ENCODE measurements at regions not wholly inside any gene's neighbourhood (a gene's known extent, or its start where the extent isn't known, plus 50 kb on each side); places are given as distances from the start of the nearest gene placed in this dataset.
A peak's percentile ranks its signal among the peaks of the same experiment; 100 is the strongest.
"Not testable (repeated sequence)": the region's sequence is repeated elsewhere in the genome, so short reads cannot be mapped to it uniquely, and the experiment has no call there.

DNA sequence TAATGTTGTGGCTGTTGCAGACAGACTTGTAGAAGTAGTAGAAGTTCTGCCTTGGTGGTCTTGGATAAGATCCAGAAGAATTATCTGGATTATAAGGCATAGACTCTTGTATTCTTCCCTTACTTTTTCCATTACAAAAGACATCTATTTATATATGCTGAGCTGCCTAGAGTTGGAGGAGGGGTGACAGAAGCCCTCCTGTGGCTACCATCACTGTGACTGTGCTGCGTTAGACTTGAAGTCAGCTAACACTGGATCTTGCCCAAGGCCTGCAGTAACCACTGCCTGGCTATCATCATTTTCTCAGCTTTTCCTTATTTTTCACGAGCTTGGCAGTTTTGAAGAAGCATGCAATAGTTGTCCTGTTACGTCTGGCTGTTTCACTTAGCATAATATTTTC is 684.8 kb upstream of the BCHE start:
- no peak for DNase-seq (ENCODE audit: low read depth)

DNA sequence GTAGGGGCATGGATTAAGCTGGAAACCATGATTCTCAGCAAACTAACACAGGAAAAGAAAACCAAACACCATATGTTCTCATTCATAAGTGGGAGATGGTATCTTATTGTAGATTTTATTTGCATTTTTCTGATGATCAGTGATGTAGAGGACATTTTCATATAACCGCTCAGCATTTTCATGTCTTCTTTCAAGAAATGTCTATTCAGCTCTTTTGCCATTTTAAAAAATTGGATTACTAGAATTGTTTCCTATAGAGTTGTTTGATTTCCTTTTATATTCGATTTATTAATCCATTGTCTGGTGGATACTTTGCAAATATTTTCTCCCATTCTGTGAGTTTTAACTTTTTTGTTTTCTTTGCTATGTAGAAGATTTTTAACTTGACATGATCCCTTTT is 682.2 kb upstream of the BCHE start:
- no peak for DNase-seq (ENCODE audit: low read depth)

DNA sequence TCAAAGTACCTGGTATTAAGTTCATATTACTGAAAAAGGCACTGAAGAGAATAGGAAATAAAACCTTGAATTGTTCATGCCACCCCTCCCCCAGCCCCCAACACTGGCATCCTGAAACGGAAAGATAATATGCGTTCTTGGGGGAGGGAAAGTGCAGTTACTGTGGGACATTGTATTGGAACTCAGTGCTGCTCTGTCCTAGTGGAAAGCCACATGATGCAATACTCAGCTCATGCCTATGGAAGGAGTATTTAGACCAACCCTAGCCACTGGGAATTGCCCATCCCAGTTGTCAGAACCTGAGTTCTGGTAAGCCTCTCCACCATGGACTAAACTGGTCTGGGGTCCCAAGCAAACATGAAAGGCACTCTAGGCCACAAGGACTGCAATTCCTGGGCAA is 680.8 kb upstream of the BCHE start:
- DNase-seq (ENCODE audit: low read depth): no peak

DNA sequence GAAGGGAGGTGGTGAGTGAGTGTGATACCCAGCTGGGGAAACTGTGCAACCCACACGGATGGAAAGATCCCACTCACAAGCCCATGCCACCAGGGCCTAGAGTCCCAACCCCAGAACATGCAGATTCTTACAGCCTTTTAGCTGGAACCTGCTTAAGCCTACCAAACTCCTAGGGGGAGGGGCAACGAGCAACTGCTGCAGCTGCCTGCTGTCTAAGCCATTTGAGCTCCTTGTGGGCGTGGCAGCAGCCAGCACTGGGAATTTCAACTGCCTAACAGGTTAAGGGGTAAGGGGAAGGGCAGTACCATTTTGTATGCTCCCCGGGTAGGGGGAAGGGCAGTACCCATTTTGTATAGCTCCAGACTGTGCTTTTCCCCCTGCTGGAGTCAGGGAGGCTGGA is 673.2 kb upstream of the BCHE start:
- DNase-seq (ENCODE audit: low read depth): no peak

DNA sequence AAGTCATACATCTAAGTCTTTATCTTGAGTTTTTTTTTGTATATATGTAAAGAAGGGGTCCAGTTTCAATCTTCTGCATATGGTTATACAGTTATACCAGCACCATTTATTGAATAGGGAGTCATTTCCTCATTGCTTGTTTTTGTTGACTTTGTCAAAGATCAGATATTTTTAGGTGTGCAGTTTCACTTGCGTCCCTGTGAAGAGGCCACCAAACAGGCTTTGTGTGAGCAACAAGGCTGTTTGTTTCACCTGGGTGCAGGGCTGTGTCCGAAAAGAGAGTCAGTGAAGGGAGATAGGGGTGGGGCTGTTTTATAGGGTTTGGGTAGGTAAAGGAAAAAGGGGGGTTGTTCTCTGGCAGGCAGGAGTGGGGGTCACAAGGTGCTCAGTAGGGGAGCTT is 663.2 kb upstream of the BCHE start:
- not testable (repeated sequence) for DNase-seq (ENCODE audit: low read depth)

DNA sequence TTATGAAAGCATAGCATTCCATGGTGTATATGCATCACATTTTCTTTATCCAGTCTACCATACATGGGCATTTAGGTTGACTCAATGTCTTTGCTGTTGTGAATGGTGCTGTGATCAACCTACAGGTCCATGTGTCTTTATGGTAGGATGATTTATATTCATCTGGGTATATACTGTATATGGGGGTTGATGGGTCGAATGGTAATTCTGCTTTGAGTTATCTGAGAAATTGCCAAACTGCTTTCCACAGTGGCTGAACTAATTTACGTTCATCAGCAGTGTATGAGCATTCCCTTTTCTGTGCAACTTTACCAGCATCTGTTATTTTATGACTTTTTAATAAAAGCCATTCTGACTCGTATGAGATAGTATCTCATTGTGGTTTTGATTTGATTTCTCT is 662.4 kb upstream of the BCHE start:
- no peak for DNase-seq (ENCODE audit: low read depth)

DNA sequence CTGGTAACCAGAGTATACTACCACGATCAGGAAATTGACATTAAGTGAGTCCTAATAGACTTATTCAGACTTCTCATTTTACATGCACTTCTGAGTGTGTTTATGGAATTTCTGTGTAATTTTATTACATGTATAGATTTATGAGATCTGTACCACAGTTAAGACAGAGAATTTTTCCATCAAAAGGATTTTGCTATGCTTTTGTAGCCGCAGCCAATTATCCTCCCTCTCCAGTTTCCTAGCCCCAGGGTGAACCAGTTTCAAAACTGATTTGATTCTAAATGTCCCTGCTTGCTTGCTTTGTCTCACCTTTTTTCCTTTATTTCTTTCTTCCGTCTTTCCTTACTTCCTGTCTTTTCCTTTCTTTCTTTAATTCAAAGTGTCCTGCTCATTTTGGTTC is 661.2 kb upstream of the BCHE start:
- DNase-seq (ENCODE audit: low read depth): no peak

DNA sequence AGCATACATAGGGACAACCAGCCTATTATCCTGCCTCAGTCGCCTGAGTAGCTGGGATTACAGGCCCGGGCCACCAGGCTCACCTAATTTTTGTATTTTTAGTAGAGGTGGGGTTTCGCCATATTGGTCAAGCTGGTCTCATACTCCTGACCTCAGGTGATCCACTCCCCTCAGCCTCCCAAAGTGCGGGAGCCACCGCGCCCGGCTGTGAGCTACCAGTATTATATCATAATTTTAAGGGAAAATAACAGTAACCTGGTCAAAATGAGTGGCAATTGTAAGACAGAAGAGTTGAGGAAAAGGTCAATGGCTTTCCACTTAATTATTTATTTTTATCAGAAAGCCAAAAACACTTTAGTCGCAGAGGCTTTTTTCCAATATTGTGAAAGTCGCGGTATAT is 652.6 kb upstream of the BCHE start:
- DNase-seq (ENCODE audit: low read depth): no peak

DNA sequence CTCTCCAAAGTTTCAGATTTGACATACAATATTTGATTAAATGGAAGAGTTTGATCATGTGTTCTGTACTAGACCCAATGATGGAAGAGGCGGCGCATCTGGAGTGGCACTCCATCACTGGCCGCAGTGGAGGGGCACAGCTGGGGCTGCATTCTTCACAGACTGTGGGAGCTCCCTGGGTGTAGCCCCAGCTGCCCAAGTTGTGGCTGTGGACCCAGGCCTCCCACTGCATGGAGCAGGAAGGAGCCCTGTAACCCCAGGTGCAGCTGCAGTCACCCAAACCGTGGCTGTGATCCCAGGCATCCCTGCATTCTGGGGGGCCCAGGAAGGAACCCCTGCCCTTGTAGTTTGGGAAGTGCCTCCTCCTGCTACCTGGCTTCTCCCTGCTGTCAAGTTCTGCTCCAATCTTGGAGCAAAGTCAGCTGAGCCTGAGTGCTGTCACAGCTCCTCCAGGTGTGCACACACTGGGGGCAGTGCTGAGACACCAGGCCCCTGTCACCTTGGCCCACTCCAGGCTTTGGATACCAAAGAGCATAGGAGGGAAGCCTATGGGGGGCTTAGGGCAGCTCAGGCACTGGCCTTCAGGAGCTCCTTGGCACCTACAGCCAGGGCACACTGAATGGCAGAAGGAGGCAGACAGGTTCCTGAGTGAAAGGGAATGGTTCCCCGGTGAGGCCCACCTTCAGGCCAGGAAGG is 651.9 kb upstream of the BCHE start:
- no peak for DNase-seq (ENCODE audit: low read depth)

DNA sequence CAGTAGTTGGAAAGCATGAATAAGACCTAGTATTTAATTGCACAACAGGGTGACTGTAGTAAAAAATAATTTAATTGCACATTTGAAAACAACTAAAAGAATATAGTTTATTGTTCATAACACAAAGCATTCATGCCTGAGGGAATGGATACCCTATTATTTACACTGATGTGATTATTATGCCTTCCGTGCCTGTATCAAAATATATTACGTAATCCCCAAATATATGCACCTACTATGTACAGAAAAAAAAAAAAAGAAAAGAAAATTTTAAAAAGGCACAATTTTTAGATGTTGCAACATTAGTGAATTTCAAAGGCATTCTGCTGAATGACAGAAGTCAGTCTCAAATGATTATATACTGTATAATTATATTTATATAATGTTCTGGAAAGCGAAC is 647.2 kb upstream of the BCHE start:
- no peak for DNase-seq (ENCODE audit: low read depth)

DNA sequence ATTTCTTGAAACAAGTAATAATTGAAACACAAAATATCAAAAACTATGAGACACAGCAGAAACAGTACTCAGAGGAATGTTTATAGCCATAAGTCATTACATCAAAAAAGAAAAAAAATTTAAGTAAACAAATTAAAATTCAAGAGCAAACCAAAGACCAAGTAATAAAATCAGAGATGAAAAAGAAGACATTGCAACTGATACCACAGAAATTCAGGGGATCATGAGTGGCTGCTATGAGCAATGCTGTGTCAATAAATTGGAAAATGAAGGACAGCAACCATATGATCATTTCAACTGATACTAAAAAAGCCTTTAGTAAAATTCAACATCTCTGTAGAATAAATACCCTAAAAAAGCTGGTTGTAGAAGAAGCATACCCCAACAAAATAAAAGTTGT is 644.1 kb upstream of the BCHE start:
- no peak for DNase-seq (ENCODE audit: low read depth)

DNA sequence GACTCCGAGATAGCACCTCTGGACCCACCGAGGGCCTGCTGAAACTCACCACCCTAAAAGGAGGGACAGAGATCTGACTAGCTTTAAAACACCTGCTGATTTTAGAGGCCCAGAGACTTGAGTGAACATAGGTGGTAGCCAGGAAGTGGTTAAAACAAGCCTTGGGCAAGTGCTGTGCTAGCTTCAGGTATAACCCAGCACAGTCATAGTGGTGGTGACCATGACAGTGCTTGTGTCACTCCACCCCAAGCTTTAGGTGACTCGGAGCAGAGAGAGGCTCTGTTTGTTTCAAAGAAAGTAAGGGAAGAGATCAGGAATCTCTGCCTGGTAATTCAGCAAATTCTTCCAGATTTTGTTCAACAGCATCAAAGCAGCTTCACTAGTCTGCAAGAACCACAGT is 641.1 kb upstream of the BCHE start:
- no peak for DNase-seq (ENCODE audit: low read depth)

DNA sequence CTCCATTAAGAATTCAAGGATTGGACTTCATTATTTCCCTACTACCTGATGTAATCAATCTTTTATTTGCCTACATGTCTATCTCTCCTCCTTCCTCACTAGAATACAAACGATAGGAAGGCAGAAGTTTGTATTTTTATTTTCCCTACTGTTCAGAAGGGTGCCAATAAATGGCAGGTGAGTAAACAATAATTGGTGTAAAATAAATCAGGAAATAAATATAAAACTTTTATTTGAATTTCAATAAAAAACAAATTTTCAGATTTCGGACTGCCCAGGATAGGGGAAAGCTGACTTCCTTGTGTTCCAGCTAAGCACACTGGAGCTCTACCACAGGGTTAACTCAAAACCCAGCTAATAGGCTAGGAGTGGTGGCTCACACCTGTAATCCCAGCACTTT is 636.3 kb upstream of the BCHE start:
- no peak for DNase-seq (ENCODE audit: low read depth)

DNA sequence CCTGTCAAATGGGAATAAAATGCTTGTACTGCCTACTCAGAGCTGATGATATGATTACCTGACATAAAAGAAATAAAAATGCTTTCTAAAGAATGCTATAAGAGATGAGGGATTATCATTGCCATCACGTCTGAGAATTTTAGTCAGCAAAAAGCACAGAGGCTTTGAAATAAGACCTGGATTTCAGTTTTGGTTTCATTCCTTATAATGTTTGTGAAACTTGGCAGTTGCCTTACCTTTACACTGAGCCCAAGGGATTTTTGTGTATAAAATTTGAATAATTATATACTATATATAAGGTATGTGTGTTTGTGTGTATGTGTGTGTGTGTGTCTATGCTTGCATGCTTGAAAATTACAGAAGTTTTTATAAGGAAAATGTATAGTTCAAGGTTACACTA is 634.8 kb upstream of the BCHE start:
- no peak for DNase-seq (ENCODE audit: low read depth)

DNA sequence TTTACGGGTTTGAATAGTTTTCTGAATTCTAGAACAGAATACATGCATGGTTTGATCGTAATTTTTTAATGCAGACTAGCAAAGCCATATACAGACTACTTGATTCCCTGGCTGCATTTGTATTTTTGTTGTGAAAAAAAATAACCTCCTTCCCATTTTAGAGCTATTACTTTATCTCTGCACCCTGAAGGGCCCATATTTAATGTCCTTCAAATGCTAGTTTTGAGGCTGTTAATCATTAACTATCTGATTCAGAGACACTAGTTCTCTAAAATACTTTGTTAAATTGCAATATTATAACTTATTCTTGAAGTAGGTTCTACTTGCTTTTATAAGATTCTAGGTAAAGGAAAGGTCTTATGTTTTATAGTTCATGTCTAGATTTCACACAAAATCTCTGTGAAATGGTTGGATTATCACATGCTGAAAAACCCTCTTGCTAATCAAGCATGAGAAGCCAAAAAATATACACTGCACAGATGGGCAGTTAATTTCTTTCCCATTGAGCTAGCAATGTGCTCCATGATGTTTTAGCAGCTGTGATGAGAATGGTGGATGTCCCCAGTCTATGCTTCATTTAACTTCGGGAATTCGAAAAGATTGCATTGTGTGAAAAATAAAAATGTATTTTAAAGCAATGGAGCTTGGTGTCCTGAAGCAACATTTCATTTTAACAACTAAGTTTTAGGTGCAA is 634.0 kb upstream of the BCHE start:
- DNase-seq (ENCODE audit: low read depth): no peak

DNA sequence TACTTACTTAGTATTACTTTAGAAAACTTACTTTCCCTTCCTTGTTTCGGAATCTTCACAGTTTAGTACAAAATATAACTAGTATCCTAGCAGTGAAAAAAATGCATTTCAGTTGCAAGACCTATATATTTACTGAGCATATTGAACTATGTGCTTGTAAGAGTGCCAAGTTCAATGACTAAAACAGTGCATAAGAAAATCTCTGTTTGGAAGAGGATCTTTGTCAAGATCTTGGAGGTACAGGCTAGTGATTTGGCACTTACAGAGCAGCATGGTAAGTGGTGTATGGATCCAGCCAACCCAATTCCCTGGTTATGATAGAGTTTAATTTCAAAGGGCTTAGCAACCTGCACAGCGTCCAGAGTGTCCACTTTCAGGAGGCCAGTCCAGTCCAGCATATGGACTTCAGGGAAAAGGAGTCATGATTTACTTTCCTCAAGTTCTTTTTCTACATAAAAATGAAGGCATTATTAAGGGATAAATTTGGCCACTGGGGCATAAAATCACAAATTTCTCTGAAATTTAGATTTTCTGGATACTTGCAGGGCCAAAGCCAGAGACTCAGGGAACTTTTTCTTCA is 625.8 kb upstream of the BCHE start:
- no peak for DNase-seq (ENCODE audit: low read depth)

DNA sequence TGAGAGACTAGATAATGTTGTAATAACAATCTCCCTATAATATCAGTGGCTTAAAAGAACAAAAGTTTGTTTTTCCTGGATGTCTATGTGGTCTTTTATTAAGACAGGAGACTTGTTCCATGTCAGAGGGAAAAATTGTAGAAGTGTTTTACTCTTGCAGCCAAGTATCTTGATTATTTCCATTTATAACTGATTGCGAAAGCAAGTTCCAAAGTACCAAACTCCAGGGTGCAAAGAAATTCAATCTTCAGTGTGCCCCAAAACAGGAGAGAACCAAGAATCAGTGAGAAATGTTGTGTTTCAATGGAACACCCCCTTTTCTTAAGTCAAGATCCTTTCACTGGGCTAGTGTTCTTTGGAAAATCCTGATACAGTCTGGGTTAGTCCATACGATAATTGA is 624.4 kb upstream of the BCHE start:
- DNase-seq (ENCODE audit: low read depth): no peak

DNA sequence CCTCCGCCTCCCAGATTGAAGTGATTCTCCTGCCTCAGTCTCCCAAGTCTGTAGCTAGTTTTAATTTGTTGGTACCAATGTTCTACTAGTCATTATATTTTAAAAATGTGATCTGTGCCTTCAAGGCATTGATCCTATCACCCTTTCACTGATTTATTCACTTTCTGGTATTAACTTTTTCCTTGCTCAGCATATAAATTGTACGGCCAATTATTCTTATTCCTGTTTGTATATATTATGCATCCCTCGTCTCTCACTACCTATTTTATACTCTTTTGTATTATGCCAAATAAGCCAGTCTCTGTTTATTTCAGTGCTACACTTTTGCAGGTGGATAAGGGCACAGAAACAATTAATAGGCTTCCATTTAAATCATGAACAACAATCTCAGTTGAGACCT is 620.2 kb upstream of the BCHE start:
- DNase-seq (ENCODE audit: low read depth): no peak

DNA sequence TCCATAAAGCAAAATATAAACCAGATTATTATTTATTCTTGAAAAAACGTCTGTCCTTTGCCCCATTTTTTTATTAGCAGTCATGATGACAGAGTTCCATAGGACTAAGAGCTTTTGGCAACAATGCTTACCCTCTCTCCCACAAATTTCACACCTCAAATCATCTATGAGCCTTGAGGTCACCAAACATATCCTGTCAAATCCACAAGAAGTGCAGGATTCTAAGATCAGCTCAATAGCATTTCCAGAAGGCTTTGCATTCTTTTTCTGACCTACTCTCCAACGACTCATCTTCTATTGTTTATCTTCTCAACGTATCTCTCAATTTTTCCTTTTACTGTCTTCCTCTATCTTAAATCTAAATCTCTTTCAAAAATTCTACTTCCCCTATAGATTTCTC is 619.1 kb upstream of the BCHE start:
- no peak for DNase-seq (ENCODE audit: low read depth)

DNA sequence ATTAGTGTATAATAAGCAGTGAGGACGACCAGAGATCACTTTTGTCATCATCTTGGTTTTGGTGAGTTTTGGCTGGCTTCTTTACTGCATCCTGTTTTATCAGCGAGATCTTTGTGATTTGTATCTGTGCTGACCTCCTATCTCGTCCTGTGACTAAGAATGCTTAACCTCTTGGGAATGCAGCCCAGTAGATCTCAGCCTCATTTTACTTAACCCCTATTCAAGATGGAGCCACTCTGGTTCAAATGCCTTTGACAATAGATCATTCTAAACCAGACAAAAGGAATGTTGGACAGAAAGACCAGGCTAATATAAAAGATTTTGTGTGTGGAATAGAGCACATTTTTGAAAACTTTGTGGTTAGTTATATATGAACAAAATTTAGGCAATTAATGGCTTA is 618.5 kb upstream of the BCHE start:
- peak; percentile 0 for DNase-seq (ENCODE audit: low read depth)

DNA sequence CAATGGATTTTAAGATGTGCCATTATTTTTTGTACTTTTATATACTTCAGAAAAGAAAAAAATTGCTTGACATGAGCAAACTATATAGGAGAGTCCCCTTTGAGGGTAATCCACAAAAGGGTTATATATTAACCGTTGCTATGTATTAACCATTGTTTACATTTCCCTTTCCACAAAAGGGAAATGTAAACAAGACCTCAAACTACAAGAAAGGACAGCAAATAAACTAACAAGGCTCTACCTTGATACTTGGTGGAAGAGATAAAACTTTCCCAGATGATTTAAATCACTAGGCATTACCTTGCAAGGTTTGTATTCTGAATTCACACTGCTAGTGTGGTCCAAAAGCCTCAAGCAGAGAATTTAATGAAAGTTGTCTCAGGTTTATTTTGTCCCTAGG is 616.3 kb upstream of the BCHE start:
- DNase-seq (ENCODE audit: low read depth): no peak

DNA sequence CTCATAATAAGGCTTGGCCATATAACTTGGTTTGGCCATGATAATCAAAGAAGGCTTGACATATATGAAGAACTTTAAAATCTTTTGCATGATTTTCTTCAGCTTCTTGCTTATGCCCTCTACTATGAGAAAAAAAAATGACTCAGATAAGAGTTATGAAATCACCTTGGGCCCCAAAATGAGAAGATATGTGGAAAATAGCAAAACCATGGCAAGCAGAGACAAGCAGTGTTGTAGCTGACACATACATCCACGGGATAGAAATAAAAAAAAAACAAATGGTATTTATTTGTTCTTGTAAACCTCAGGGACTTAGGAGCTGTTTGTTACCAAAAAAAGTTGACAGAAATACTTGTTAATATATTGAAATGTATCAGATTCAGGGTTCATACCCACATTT is 614.8 kb upstream of the BCHE start:
- no peak for DNase-seq (ENCODE audit: low read depth)

DNA sequence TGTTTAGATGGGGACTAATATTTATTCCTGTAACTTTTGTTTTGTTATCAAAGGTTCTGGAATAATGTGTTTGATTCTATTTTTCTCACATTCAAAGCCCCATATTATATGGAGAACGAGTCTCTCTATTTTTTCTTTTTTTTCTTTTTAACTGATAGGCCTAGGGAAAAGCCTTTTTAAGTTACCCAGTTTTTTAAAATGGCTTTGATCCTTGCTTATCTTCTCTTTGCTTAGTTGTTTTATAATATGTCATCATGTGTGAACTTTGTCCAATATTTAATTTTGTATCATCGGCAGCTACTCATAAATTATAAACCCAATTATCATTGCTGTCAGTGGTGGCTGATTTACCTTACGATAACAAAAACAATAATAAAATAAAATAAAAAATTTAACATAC is 610.3 kb upstream of the BCHE start:
- no peak for DNase-seq (ENCODE audit: low read depth)

DNA sequence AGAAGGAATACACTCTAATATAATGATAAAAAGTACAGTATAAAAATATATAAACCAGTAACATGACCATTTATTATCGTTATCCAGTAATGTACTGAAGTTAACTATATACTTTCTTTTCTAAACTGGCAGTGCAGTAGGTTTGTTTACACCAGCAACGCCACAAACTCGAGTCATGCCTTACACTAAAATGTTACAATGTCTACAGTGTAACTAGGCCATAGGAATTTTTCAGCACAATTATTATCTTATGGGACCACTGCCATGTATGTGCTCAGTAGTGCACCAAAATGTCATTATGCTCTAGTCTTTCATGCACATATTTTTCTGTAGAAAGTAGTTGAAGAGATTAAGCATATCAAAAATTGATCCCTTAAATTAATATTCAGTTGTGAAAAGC is 609.8 kb upstream of the BCHE start:
- DNase-seq (ENCODE audit: low read depth): no peak

Data from EH (cell line).